Astrocyte of the cerebellum (primary cell): ENCODE measurements at regions not wholly inside any gene's neighbourhood (a gene's known extent, or its start where the extent isn't known, plus 50 kb on each side); places are given as distances from the start of the nearest gene placed in this dataset.

Experiments
- DNase-seq: peaks from one replicate; pipeline ENCODE4 v3.0.0-alpha.2; 2011; ENCODE audit warnings: low read depth
- H3K4me3 ChIP-seq: 2 replicates; pipeline ENCODE4 v1.5.1; 2011; ENCODE audit warnings: mild to moderate bottlenecking, low read depth, low read length, moderate library complexity
- CTCF ChIP-seq: IDR thresholded peaks from 2 replicates; pipeline ENCODE4 v1.5.1; 2012; ENCODE audit warnings: low read length, low read depth, moderate library complexity, mild to moderate bottlenecking; ENCODE audit errors: missing control alignments
- in situ Hi-C: cut with HindIII; loops from 2 replicates; pipeline ENCODE4 v1.10.0; 2017; ENCODE audit warnings: low sequenced_read_pairs

DNA sequence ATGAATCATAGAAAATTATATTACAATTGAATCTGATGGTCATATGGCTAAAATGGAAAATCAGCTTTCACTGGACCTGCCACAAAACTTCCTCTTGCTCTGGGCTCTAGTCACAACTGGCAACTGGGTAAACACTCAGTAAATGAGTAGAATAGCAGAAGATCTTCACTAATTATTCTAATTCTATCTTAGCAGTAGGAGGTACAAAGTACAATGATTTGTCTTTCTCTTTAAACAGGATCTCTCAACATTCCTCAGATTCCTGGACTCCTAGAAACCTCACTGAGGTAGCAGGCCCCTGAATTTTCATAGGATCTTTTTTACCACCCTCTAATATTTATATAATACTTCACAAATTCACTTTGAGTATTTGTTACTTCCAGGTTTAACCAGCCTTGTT is 239.9 kb upstream of the SMARCA2 start:
- no peak for DNase-seq
- no peak for TF ChIP-seq CTCF
- in situ Hi-C loops: no loop called here
- H3K4me3 ChIP-seq: no peak overlapping the region

GRCh38 chr9:1776668-1777067 is 238.5 kb upstream of the SMARCA2 start:
- no peak for TF ChIP-seq CTCF
- DNase-seq: no peak
- H3K4me3 ChIP-seq: no peak overlapping the region
- in situ Hi-C loops: no loop called here

DNA sequence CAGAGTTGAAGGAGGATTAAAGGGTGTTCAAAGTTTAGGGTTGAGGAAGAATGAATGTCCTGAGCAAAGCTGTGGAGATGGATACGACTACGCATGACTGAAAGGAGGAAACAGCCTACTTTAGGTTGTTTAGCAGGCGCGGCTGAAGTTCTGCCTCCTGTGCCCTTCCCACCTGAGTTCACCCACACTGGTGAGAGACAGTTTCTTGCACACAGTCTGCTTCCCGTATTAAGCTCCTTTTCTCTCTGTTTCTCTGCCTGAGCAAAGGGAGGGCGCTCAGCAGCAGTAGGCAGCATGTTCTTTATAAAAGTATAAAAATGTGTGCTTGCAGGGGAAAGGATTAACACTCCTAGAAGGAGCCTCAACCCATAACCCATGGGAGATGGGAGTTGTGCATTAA is 224.0 kb upstream of the SMARCA2 start:
- in situ Hi-C loops: no loop called here
- no peak for DNase-seq
- H3K4me3 ChIP-seq: no peak overlapping the region
- no peak for TF ChIP-seq CTCF

DNA sequence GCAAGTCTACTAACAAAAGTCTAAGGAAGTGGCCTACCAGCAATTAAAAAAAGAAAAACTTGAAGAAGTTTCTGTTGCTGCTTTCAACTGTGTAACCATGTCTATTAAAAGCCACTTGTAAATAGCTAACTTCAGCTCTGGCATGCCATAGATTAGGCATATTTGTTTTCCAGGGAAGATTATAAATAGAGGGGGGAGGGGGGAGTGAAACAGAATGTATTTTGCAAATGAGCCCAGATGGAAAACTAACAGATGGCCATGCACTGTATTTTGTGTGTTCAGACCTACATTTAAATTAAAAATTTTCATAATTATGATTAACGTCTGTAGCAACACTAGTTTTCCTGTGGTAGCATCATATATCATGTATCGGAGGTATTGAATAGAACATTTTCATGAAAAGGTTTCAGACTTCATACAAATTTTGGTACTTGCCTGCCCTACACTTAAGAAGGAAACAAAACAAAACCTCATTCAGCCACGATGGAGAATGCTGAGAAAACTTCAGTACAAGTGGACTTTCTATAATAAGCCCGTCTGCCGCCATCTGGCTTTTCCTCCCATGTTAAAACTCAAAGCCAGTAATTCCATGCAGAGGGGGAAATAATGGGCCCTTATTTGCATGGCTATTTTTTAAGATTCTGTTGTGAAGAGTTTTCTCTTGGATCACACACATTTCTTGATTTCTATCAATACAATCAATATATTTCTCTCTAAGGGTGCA is 220.4 kb upstream of the SMARCA2 start:
- in situ Hi-C loops: no loop called here
- no peak for TF ChIP-seq CTCF
- no peak overlapping the region for H3K4me3 ChIP-seq
- DNase-seq: no peak

GRCh38 chr9:1804128-1804865 is 210.8 kb upstream of the SMARCA2 start:
- DNase-seq: no peak
- in situ Hi-C loops: no loop called here
- H3K4me3 ChIP-seq: no peak overlapping the region
- no peak for TF ChIP-seq CTCF

GRCh38 chr9:1829719-1830118 is 185.4 kb upstream of the SMARCA2 start:
- in situ Hi-C loops: no loop called here
- DNase-seq: no peak
- no peak overlapping the region for H3K4me3 ChIP-seq
- TF ChIP-seq CTCF: no peak
